GM23248 (cell line): ENCODE measurements at regions not wholly inside any gene's neighbourhood (a gene's known extent, or its start where the extent isn't known, plus 50 kb on each side); places are given as distances from the start of the nearest gene placed in this dataset.

Experiments
- EZH2 ChIP-seq: fragments of 200-600 bp; sonication (generic); IDR thresholded peaks from 2 replicates; pipeline ENCODE4 v1.6.1; 2018; ENCODE audit warnings: antibody characterized with exemption, mild to moderate bottlenecking; ENCODE audit not compliant: insufficient read depth, poor library complexity, severe bottlenecking
- EZH2phosphoT487 ChIP-seq: fragments of 200-600 bp; sonication (generic); IDR thresholded peaks from 2 replicates; pipeline ENCODE4 v1.6.1; 2018; ENCODE audit warnings: antibody characterized with exemption, moderate library complexity, mild to moderate bottlenecking, low read depth; ENCODE audit not compliant: insufficient read depth

- TF ChIP-seq EZH2 (no peak), EZH2phosphoT487 (no peak)
Measured at GRCh38 chr3:177948716-177949425, 587.4 kb upstream of the KCNMB2 start.
